CD4-positive, alpha-beta T cell treated with Interleukin-4 for 4 hours (primary cell): ENCODE measurements at regions not wholly inside any gene's neighbourhood (a gene's known extent, or its start where the extent isn't known, plus 50 kb on each side); places are given as distances from the start of the nearest gene placed in this dataset.
"Not testable (repeated sequence)": the region's sequence is repeated elsewhere in the genome, so short reads cannot be mapped to it uniquely, and the experiment has no call there.

Experiments
- DNase-seq: peaks from one replicate; pipeline ENCODE4 v3.0.0-alpha.2; 2020

- no peak for DNase-seq
Observed at GRCh38 chr4:37771771-37772170, 54.7 kb upstream of the PGM2 start.

GRCh38 chr4:37770016-37770415 is 56.5 kb upstream of the PGM2 start:
- DNase-seq, result no peak

- no peak for DNase-seq
Observed at GRCh38 chr4:37769391-37769989, 57.0 kb upstream of the PGM2 start.

GRCh38 chr4:37767546-37767945 is 58.9 kb upstream of the PGM2 start:
- no peak for DNase-seq

- DNase-seq, result no peak
Observed at GRCh38 chr4:37767019-37767418, 59.5 kb upstream of the PGM2 start.

- DNase-seq, result no peak
Observed at GRCh38 chr4:37765741-37766140, 60.7 kb upstream of the PGM2 start.

- DNase-seq, result no peak
Observed at GRCh38 chr4:37763831-37764230, 62.7 kb upstream of the PGM2 start.

GRCh38 chr4:37762991-37763368 is 63.5 kb upstream of the PGM2 start:
- DNase-seq, result no peak

GRCh38 chr4:37762294-37762990 is 64.0 kb upstream of the PGM2 start:
- no peak for DNase-seq

GRCh38 chr4:37760840-37761239 is 65.6 kb upstream of the PGM2 start:
- DNase-seq, result no peak

- DNase-seq, result no peak
Observed at GRCh38 chr4:37759833-37760232, 66.7 kb upstream of the PGM2 start.

GRCh38 chr4:37758226-37758625 is 68.3 kb upstream of the PGM2 start:
- DNase-seq, result peak; percentile 8

GRCh38 chr4:37757761-37758160 is 68.7 kb upstream of the PGM2 start:
- DNase-seq, result no peak

GRCh38 chr4:37757121-37757520 is 69.4 kb upstream of the PGM2 start:
- DNase-seq, result no peak

- no peak for DNase-seq
Observed at GRCh38 chr4:37754410-37755185, 68.4 kb upstream of the RELL1 start.

GRCh38 chr4:37749398-37749988 is 63.3 kb upstream of the RELL1 start:
- DNase-seq, result no peak

GRCh38 chr4:37748485-37748884 is 62.3 kb upstream of the RELL1 start:
- DNase-seq, result no peak

- no peak for DNase-seq
Observed at GRCh38 chr4:37747772-37748330, 61.7 kb upstream of the RELL1 start.

GRCh38 chr4:37746852-37747251 is 60.7 kb upstream of the RELL1 start:
- not testable (repeated sequence) for DNase-seq

- no peak for DNase-seq
Observed at GRCh38 chr4:37745946-37746345, 59.8 kb upstream of the RELL1 start.

- DNase-seq, result no peak
Observed at GRCh38 chr4:37742149-37742548, 56.0 kb upstream of the RELL1 start.

GRCh38 chr4:37741564-37741963 is 55.4 kb upstream of the RELL1 start:
- DNase-seq, result no peak

- no peak for DNase-seq
Observed at GRCh38 chr4:37740546-37740945, 54.4 kb upstream of the RELL1 start.

- no peak for DNase-seq
Observed at GRCh38 chr4:37737466-37737865, 51.3 kb upstream of the RELL1 start.
